Erythroblast (primary cell): ENCODE measurements at regions not wholly inside any gene's neighbourhood (a gene's known extent, or its start where the extent isn't known, plus 50 kb on each side); places are given as distances from the start of the nearest gene placed in this dataset.
"Not testable (repeated sequence)": the region's sequence is repeated elsewhere in the genome, so short reads cannot be mapped to it uniquely, and the experiment has no call there.

ENCODE experiments used
- DNase-seq, 2 experiments: peaks; one replicate each; lab custom pipeline; 2025; lab: John Stamatoyannopoulos, UW
- GATA1 ChIP-seq: IDR thresholded peaks from 2 replicates; pipeline ENCODE4 v1.6.1; 2011; ENCODE audit warnings: low read depth, mild to moderate bottlenecking, control low read depth, low read length, moderate library complexity
- POLR2A ChIP-seq: IDR thresholded peaks from 2 replicates; pipeline ENCODE4 v1.6.1; 2011; ENCODE audit warnings: mild to moderate bottlenecking, low read length

DNA sequence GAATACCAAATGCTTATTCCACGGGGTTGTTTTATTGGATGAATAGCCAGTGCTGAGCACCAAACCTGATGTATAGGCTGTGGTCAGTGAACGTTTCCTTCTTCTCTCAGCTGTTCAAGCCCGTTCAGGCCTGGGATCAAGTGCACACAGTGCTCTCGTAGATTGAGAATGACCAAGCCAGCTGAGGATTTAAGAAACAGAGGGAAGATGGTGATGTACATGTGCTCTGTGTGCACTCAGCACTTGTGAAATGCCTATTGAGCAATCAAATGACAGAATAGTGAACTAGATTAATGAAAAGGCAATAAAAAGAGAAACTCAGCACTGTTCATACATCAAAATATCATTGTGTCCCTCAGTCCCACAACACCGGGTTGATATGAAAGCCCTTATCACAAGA is 302.5 kb downstream of the BMPER start:
- no peak for TF ChIP-seq GATA1
- no peak for TF ChIP-seq POLR2A

GRCh38 chr7:34208878-34209621 is 303.7 kb downstream of the BMPER start:
- DNase-seq: no peak
- no peak for TF ChIP-seq GATA1
- no peak for TF ChIP-seq POLR2A

More for the DNA sequence above, 302.5 kb downstream of the BMPER start:
- DNase-seq: no peak

GRCh38 chr7:34211018-34211417 is 305.7 kb downstream of the BMPER start:
- DNase-seq: no peak

GRCh38 chr7:34217972-34218371 is 312.6 kb downstream of the BMPER start:
- DNase-seq: no peak
- no peak for TF ChIP-seq POLR2A
- no peak for TF ChIP-seq GATA1

More at GRCh38 chr7:34211018-34211417, 305.7 kb downstream of the BMPER start:
- TF ChIP-seq POLR2A: no peak
- no peak for TF ChIP-seq GATA1

DNA sequence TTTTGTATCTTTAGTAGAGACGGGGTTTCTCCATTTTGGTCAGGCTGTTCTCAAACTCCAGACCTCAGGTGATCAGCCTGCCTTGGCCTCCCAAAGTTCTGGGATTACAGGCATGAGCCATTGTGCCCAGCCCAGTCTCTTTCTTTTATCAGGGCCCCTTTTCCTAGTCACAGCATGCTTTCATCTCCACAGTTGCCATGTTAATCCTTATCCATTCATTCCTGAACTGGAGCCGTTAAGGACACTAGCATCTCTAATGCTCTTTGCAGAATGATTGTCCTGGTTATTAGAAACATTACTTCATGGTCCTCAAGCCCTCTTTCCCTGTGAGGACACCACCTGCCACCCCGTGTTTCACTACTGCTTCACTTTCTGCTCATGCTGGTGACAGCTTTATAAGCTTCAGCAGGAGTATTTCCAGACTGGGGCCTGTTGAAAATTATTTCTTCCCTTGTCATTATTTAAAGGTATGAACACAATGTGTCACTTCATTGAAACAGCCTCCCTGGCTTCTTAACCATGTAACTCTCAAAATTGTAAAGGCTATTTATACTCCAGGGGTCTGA is 313.9 kb downstream of the BMPER start:
- TF ChIP-seq GATA1: no peak
- no peak for DNase-seq

DNA sequence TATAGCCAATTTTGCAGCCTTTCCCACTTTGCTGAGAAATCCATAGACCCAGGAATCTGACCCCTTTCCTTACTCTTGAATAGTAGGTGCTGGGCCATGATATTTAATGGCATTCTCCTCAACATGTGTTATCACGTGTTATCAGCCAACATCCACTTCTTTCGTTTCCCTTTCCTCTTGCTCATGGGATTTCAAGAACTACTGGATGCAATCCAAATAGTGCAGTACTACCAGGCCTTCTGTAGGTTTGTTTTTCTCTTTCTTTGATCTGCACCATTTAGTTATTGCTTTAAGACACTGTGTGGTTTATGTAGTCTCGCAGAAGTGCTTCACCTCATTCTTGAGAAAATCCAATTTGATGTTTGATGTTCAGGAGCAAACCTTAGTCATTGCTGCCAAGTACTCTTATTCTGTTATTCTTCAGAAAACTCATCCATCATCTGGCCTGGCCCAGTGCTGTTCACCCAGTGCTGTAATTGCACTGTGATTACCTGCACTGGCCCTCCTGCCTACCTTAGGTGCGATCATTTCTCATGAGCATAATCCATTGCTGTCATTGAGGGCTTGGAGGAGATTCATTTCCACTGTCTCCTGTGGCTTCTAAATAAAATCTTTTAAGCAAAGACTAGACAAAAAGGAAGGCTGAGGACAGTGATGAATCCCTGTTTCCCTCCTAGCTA is 315.3 kb downstream of the BMPER start:
- DNase-seq: no peak
- no peak for TF ChIP-seq POLR2A
- TF ChIP-seq GATA1: no peak

DNA sequence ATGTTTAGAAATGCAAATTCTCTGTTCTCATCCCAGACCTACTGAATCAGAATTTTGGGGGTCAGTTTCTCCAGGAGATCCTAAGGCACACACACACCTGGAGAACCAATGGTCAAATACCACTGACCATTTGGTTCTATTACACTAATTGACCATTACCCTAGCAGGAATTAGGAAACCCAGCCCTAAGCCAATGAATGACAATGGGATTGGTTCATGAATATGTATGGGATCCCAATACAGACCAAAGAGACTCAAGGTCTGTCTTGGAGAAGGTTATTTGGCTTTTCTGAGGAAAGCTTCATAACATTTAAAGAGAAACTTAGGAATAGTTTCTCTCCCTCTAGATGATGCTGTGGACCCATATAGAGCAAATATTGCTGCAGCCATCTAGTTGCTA is 317.0 kb downstream of the BMPER start:
- TF ChIP-seq GATA1 (no peak), POLR2A (no peak)
- no peak for DNase-seq

GRCh38 chr7:34222722-34223121 is 317.4 kb downstream of the BMPER start:
- DNase-seq: no peak

GRCh38 chr7:34224281-34224680 is 318.9 kb downstream of the BMPER start:
- TF ChIP-seq POLR2A (no peak), GATA1 (no peak)
- DNase-seq: no peak

More at GRCh38 chr7:34222722-34223121, 317.4 kb downstream of the BMPER start:
- TF ChIP-seq POLR2A (no peak), GATA1 (no peak)

DNA sequence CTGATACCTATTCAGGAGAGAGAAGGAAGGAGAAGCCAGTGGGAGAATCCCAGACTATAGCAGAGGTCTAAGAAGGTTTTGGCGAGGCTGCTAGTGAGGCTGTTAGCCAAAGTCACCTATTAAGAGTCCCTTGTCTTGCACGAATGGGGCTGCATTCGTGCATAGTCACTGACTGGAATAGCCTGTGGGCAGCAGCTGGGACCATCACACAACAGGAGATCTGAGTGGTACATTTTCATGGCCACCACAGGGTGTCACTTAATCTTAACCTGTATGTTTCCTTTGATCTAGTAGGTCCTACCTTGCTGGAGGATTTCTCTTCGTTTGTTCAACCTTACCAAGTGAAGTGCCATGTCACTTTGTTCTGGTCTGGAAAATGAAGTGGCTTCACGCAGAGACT is 319.9 kb downstream of the BMPER start:
- no peak for DNase-seq
- TF ChIP-seq POLR2A (no peak), GATA1 (no peak)

DNA sequence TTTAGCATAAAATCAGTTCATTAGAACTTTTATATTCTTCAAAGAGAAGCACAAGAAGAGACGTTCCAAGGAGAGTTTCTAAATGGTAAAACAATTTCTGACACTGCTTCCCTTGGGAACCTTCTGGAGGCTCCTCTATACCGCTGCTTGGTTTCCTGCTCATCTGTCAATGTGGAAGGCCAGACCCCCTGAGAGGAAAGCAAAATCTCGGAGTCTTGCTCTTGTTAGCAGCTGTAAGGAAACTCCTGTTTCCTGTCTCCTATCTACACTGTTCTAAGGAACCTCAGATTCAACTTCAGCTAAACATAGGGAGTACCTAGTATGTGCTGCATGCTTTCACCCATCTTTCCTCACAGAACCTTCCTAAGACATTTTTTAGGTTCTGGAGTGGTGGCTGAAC is 322.2 kb downstream of the BMPER start:
- no peak for TF ChIP-seq POLR2A
- no peak for DNase-seq

DNA sequence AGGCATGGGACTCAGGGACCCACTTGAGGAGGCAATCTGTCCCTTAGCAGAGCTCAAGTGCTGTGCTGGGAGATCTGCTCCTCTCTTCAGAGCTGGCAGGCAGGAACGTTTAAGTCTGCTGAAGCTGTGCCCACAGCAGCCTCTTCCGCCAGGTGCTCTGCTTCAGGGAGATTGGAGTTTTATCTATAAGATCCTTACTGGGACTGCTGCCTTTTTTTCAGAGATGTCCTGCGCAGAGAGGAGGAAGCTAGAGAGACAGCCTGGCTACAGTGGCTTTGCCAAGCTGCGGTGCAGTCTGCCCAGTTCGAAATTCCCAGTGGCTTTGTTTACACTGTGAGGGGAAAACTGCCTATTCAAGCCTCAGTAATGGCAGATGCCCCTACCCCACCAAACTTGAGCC is 329.8 kb downstream of the BMPER start:
- not testable (repeated sequence) for DNase-seq

DNA sequence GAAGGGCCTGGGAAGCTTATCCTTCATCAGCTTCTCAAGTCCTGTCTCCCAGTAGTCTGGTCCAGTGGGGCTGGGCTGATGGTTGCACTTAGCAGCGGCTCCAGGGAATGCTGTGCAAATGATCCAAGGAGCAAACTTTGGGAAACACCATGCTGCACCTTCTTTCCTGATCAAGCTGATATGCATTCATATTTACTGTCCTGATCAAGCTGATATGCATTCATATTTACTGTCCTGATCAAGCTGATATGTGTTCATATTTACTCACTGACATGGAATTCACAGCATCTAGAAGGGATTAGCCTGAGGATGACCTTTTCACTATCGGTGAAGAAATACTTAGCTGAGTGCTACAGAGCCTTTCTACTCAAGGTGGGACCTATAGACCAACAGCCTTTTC is 330.7 kb downstream of the BMPER start:
- TF ChIP-seq GATA1 (no peak), POLR2A (no peak)
- DNase-seq: no peak

- no peak for TF ChIP-seq GATA1
- no peak for TF ChIP-seq POLR2A
These were observed 331.6 kb downstream of the BMPER start for GRCh38 chr7:34236839-34237492.

More at GRCh38 chr7:34236839-34237492, 331.6 kb downstream of the BMPER start:
- no peak for DNase-seq
